ENCODE measurements at regions not wholly inside any gene's neighbourhood (a gene's known extent, or its start where the extent isn't known, plus 50 kb on each side); places are given as distances from the start of the nearest gene placed in this dataset.

DNA sequence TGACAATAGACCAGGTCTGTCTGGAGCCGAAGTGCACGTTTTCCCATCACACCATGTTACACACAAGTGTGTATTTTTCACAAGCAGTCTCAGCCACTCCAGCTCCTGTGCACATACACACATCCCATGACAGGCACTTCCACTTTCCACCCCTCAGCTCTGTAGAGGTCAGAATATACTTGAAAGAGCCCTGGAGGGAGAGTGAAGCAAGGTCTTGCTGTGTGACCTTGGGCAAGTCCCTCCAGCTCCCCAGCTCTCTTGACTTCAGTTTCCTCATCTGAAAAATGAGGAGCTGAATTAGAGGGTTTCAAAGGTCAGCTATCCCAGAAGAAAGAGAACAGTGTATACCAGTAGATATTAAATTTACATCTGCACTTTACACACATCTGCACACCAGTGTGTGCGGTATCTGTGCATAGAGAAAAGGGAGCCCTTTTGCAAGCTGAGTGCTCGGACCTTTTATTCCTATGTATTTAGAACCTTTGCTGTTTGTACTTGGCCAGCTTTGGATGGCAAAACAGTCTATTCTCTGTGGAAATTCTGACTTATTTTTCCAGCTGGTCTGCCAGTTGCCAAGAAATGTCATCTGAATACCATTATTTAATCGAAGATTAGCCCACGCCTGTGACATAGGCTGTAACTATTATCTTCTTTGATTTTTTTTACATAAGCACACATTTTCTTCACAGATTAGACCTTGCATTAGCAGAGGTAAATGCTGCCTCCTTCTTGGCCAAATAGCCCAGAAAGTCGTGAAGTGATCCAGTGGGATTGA, 528.0 kb downstream of the BNC2 start:
- Histone ChIP-seq H3K9me3 (replicated peaks; ENCODE audit: insufficient read depth, low read length) (no peaks in the 10 kb centered on the region), H3K27me3 (replicated peaks; ENCODE audit: insufficient read depth, low read length) (no peaks in the 10 kb centered on the region), H3K79me2 (ENCODE audit: low read length) (no peaks in the 10 kb centered on the region), H3K4me3 (ENCODE audit: low read length) (no peak overlapping the region), H2AFZ (ENCODE audit: low read length) (no peak overlapping the region), H3K4me2 (ENCODE audit: low read depth, low read length) (no peak overlapping the region), H3K9me2 (replicated peaks; ENCODE audit: insufficient read depth, low read length) (no peaks in the 10 kb centered on the region), H3K27ac (ENCODE audit: low read length) (no peak overlapping the region), H4K20me1 (ENCODE audit: insufficient read depth, low read length) (no peaks in the 10 kb centered on the region), H3F3A (ENCODE audit: insufficient read depth, low read length) (no peaks in the 10 kb centered on the region), H3K4me1 (ENCODE audit: low read length) (no peaks in the 10 kb centered on the region), H3K9ac (ENCODE audit: low read length) (no peak overlapping the region), H3K36me3 (replicated peaks; ENCODE audit: insufficient read depth, low read length) (no peaks in the 10 kb centered on the region)
- no peak for DNase-seq
- TF ChIP-seq EZH2phosphoT487 (IDR thresholded peaks at IDR 0.05; ENCODE audit: low read length), result no peak
- no peak for TF ChIP-seq EZH2 (optimal IDR thresholded peaks at IDR 0.05; ENCODE audit: low read depth, low read length)
- TF ChIP-seq, protein P1, sequence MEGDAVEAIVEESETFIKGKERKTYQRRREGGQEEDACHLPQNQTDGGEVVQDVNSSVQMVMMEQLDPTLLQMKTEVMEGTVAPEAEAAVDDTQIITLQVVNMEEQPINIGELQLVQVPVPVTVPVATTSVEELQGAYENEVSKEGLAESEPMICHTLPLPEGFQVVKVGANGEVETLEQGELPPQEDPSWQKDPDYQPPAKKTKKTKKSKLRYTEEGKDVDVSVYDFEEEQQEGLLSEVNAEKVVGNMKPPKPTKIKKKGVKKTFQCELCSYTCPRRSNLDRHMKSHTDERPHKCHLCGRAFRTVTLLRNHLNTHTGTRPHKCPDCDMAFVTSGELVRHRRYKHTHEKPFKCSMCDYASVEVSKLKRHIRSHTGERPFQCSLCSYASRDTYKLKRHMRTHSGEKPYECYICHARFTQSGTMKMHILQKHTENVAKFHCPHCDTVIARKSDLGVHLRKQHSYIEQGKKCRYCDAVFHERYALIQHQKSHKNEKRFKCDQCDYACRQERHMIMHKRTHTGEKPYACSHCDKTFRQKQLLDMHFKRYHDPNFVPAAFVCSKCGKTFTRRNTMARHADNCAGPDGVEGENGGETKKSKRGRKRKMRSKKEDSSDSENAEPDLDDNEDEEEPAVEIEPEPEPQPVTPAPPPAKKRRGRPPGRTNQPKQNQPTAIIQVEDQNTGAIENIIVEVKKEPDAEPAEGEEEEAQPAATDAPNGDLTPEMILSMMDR (IDR thresholded peaks at IDR 0.05; ENCODE audit: low read length), result no peak

- no peaks in the 10 kb centered on the region for H3K79me2 ChIP-seq (ENCODE audit: low read length)
- H3K9ac ChIP-seq (ENCODE audit: low read length), result no peak overlapping the region
- H3K9me2 ChIP-seq (replicated peaks; ENCODE audit: insufficient read depth, low read length), result no peaks in the 10 kb centered on the region
- H3F3A ChIP-seq (ENCODE audit: insufficient read depth, low read length), result no peaks in the 10 kb centered on the region
- no peaks in the 10 kb centered on the region for H4K20me1 ChIP-seq (ENCODE audit: insufficient read depth, low read length)
- H3K27ac ChIP-seq (ENCODE audit: low read length), result no peak overlapping the region
- no peak overlapping the region for H3K4me3 ChIP-seq (ENCODE audit: low read length)
- no peaks in the 10 kb centered on the region for H3K4me1 ChIP-seq (ENCODE audit: low read length)
- no peaks in the 10 kb centered on the region for H3K36me3 ChIP-seq (replicated peaks; ENCODE audit: insufficient read depth, low read length)
- no peak for DNase-seq
- no peak overlapping the region for H3K4me2 ChIP-seq (ENCODE audit: low read depth, low read length)
- H3K27me3 ChIP-seq (replicated peaks; ENCODE audit: insufficient read depth, low read length), result no peaks in the 10 kb centered on the region
- TF ChIP-seq, protein P1 (IDR thresholded peaks at IDR 0.05; ENCODE audit: low read length), result no peak
- no peak for TF ChIP-seq EZH2 (optimal IDR thresholded peaks at IDR 0.05; ENCODE audit: low read depth, low read length)
- no peak for TF ChIP-seq EZH2phosphoT487 (IDR thresholded peaks at IDR 0.05; ENCODE audit: low read length)
- H3K9me3 ChIP-seq (replicated peaks; ENCODE audit: insufficient read depth, low read length), result no peaks in the 10 kb centered on the region
- no peak overlapping the region for H2AFZ ChIP-seq (ENCODE audit: low read length)
These were observed 526.9 kb downstream of the BNC2 start for GRCh38 chr9:16343249-16344237.

DNA sequence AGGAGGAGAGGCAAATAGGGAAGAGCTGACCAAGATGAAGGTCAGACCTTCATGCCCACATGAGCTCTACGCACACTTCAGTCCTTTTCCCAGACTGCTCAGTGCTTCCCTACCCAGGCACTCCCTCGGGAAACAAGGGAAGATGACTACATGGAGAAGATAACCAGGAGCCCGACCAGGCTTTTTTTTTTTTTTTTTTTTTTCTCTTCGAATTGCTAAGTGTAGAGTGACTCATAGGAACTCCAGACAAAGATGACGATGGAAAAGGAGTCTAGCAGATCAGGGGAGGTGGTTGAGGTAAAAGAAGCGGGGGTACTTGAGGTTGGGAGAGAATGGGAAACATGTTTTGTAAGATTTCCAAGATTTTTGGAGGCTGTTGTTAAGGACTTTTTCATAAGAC, 526.1 kb downstream of the BNC2 start:
- H3K4me2 ChIP-seq (ENCODE audit: low read depth, low read length), result no peak overlapping the region

More for the DNA sequence above, 526.1 kb downstream of the BNC2 start:
- no peaks in the 10 kb centered on the region for H3K27me3 ChIP-seq (replicated peaks; ENCODE audit: insufficient read depth, low read length)
- H3F3A ChIP-seq (ENCODE audit: insufficient read depth, low read length), result no peaks in the 10 kb centered on the region
- no peak overlapping the region for H3K9ac ChIP-seq (ENCODE audit: low read length)
- no peaks in the 10 kb centered on the region for H3K9me2 ChIP-seq (replicated peaks; ENCODE audit: insufficient read depth, low read length)
- no peaks in the 10 kb centered on the region for H3K79me2 ChIP-seq (ENCODE audit: low read length)
- TF ChIP-seq EZH2 (optimal IDR thresholded peaks at IDR 0.05; ENCODE audit: low read depth, low read length), result no peak
- DNase-seq, result no peak
- H3K36me3 ChIP-seq (replicated peaks; ENCODE audit: insufficient read depth, low read length), result no peaks in the 10 kb centered on the region
- H4K20me1 ChIP-seq (ENCODE audit: insufficient read depth, low read length), result no peaks in the 10 kb centered on the region
- no peak overlapping the region for H3K4me3 ChIP-seq (ENCODE audit: low read length)
- H3K4me1 ChIP-seq (ENCODE audit: low read length), result no peaks in the 10 kb centered on the region
- no peaks in the 10 kb centered on the region for H3K9me3 ChIP-seq (replicated peaks; ENCODE audit: insufficient read depth, low read length)
- H3K27ac ChIP-seq (ENCODE audit: low read length), result no peak overlapping the region
- H2AFZ ChIP-seq (ENCODE audit: low read length), result no peak overlapping the region

Measured in MM.1S (cell line).